HG02981 (cell line): ENCODE measurements at regions not wholly inside any gene's neighbourhood (a gene's known extent, or its start where the extent isn't known, plus 50 kb on each side); places are given as distances from the start of the nearest gene placed in this dataset.

ENCODE experiments used
- ATAC-seq: cut with Tn5 transposase; IDR thresholded peaks from one replicate; pipeline ENCODE4 v1.9.1; 2021; ENCODE audit warnings: mild to moderate bottlenecking, moderate library complexity; ENCODE audit not compliant: unreplicated experiment

DNA sequence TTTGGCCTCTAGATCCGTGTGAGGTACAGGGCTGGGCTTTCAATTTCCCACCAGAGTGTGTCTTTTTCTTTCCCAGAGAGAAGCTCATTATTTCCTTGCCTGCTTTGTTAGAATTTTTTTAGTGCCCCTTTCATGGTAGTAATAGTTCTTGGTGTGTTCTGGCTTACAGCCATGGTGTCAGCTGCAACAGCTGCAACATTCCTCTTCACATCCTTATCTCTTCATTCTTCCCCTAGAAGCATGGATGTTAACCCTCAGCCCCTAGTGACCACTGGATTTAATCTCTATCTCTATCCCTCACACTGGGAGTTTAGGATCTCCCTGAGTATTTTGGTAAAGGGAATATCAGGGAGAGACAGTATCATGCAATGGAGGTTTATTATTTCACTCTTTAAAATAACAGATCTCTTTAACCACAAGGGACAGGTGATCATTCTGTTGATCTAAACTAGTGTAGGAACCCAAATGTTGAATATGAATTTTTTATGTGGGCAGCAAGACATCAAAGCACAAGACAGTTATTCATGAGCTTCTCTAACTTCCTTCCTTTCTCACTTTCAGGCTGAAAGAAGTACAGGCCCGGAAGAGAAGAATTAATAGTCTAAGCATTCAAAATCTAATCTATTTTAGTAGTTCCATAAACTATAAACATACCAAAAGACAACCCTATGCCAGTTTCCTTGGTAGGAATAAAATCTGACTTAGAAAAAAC lies 160.2 kb downstream of the FAM170A start:
- ATAC-seq: no peak

DNA sequence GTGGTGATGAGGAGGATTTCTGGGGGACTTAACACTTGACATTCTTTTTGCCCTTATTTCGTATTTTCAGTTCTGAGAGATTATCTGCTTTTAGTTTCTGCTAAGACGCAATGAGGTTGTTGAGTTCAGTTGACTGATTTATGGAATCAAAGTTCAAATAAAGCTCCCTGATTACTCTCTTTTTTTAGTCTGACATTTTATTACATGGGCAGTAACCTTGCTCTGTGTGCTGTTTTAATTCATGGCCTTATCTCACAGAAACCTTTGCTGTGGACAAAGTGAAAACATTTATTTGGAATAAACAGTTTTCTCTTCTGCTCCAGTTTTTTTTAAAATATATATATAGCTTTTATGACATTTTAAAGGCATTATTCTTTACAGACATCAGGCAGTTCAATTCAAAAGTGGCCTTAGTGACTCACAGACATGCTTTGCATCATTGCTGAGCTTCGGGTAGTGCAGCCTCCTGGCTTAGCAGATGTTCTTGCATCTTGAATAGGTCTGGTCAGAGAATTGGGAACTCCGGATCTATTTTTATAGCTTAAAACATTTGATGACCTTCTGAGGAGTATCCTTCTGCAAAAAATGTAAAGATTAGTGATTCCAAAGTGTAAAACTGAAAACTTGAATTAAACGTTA lies 162.9 kb downstream of the FAM170A start:
- ATAC-seq: no peak

- no peak for ATAC-seq
Observed at GRCh38 chr5:119795768-119796167, 166.4 kb downstream of the FAM170A start.

DNA sequence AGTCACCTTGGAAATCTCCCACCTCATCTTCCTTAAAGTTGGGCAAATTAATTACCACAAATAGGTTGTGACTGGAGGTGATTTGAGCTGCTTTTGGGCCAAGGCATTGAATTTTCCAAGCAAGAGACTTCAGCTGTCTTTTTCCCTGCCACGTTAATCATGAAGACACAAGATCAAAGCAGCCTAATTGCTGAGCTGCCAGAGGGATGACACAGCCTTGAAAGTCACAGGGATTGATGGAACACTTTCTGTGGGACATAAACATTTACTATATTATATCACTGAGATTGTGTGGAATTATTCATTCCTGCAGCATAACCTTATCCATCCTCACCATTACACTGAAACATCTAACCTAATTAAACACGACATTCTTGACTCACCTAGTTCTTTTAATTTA lies 172.2 kb downstream of the FAM170A start:
- no peak for ATAC-seq

DNA sequence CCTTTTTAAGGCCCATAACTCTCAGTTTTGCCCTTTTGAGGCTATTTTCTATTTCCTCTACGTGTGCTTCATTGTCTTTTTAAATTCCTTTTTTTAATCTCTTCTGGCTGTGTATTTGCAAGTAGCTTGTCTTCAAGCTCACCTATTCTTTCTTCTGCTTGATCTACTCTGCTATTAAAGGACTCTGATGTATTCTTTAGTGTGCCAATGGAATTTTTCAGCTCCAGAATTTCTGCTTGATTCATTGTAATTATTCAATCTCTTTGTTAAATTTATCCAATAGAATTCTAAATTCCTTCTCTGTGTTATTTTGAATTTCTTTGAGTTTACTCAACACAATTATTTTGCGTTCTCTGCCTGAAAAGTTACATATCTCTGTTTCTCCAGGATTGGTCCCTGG lies 178.7 kb downstream of the FAM170A start:
- no peak for ATAC-seq

DNA sequence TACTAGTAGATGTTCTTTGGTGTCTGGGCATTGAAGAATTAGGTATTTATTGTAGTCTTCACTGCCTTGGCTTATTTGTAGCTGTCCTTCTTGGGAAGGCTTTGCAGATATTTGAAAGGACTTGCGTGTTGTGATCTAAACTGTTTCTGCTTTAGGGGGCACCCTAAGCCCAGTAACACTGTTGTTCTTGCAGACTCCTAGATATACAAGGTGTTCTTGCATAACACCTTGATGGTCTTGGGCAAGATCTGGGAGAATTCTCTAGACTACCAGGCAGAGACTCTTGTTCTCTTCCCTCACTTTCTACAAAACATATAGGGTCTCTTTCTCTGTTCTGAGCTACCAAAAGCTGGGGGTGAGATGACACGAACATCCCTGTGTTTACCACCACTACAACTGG lies 179.1 kb downstream of the FAM170A start:
- no peak for ATAC-seq

DNA sequence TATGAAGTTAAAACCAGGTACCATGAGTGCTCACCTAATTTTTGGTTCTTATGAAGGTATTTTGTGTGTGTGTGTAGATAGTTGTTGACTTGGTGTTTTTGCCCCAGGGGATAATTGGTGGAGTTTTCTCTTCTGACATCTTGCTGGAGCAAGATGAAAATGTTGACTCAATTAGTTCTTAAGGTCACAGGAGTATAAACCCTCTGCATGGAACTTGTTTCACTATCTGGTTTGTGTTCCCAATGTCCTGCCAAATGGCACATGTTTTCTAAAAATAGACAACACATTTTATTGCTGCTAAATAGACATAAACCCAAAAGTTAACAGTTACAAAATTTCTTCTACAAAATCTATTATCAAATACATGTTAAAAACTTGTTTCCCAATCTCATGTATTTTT lies 180.9 kb downstream of the FAM170A start:
- no peak for ATAC-seq

- no peak for ATAC-seq
Observed at GRCh38 chr5:119811458-119811857, 182.1 kb downstream of the FAM170A start.

DNA sequence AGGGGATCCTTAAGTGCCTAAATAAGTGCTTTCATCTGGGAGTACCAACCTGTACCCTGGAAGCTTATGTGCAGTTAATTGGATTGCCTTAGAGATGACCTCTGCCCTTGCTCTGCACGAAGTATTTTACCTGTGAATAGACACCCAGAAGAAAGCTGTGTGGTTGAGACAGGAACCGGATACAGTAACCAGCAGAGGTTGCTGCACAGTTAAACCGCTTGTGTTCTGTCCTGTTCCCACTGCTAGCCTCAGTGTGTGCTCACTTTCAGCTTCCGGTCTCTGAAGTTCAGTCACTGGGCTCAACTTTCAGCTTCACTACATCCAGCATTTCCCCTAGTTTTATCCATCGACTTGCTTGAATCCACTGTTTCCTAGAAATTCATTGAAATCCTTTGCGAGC lies 185.3 kb downstream of the FAM170A start:
- no peak for ATAC-seq

GRCh38 chr5:119816055-119816454 lies 186.7 kb downstream of the FAM170A start:
- no peak for ATAC-seq

DNA sequence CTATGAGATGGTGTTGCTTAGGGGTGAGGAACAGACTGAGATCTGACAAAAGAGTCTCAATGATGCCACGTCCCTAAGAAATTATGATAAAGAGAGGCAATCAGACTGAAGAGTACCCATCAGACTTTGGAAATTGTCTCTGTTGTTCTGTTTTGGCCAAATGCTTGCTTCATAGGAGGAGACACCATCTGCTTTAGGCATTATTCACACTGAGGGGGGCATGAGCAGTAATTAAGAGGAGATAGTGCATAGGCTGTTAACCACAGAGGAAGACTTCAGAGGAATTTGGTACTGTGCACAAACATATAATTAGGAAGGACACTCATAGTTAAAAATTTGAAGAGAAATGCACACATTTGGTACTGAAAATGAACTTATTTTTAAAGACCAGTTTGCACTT lies 190.7 kb downstream of the FAM170A start:
- no peak for ATAC-seq

DNA sequence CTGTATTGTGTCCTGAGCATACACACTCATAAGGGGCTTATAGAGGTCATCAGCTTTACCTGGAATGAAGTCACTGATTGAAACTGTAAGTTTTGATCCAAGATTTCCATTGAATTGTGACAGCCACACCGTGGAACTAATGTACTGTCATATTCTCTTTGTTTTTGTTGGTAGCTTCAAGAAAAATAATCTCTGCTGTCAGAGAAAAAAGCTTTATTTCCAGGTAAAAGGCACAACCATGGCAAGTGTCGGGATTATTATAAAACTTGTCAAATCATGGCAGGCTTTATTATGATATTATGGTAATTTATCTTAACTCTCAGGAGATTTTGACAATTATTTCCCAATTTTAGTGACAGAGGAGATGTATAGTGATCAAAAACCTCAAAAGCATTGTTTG lies 191.2 kb downstream of the FAM170A start:
- ATAC-seq: no peak

- ATAC-seq: no peak
Observed at GRCh38 chr5:119828541-119828940, 199.2 kb downstream of the FAM170A start.

DNA sequence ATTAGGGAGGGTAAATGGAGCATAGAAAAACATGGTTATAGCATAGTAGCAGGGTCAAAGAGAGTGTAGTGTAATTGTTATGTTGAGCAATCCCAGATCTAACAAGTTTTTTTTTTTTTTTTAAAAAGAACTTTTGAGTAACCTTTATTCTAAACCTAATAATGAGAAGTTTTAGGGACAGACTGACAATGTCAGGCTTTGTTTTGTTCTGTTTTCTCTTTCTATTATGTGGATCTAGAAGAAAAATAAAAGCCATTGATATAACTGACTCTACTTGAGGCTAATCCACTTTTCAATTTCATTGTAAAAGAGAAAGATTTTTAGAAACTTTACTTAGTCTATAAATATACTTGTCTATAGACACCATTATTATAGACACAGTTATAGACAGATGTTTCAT lies 200.0 kb downstream of the FAM170A start:
- ATAC-seq: no peak

- no peak for ATAC-seq
Observed at GRCh38 chr5:119833176-119833575, 203.8 kb downstream of the FAM170A start.

GRCh38 chr5:119840175-119840574 lies 210.8 kb downstream of the FAM170A start:
- no peak for ATAC-seq

DNA sequence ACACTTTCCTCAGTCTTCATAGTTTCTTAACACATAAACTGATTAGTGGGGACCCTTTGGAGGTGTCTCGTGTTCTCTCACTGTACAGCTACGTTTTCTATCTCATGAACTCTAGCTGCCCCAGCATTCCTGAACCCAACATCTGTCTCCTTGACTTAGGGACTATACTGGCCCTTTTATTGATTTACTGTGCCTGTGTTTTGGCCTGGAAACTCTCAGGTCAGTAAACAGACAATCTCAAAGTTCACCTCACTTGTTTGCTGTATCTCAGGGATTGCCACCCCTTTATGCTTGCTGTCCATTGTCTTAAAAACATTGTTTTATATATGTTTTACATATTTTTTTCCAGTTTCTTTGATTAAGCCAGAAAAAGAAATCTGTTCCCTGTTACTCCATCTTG lies 222.8 kb downstream of the FAM170A start:
- no peak for ATAC-seq

- no peak for ATAC-seq
Observed at GRCh38 chr5:119860463-119860862, 231.1 kb downstream of the FAM170A start.

- ATAC-seq: no peak
Observed at GRCh38 chr5:119862619-119863018, 233.3 kb downstream of the FAM170A start.

DNA sequence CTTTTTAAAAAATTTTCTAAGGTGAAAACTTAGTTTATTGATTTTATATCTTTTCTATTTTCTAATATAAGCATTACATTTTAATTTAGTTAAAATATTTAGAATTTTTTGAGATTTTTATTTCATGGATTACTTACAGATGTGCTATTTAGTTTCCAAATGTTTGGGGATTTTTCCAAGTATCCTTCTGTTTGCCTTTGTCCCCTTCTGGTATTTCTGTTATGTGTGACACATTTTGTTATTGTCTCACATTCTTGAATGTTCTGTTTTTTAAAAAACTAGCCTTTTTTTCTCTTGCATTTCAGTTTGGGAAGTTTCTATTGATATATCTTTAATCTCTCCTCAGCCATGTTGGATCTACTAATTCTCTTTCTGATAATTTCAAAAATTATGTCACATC lies 234.9 kb downstream of the FAM170A start:
- no peak for ATAC-seq

GRCh38 chr5:119873611-119874010 lies 244.3 kb downstream of the FAM170A start:
- no peak for ATAC-seq

GRCh38 chr5:119876522-119876921 lies 247.2 kb downstream of the FAM170A start:
- no peak for ATAC-seq

DNA sequence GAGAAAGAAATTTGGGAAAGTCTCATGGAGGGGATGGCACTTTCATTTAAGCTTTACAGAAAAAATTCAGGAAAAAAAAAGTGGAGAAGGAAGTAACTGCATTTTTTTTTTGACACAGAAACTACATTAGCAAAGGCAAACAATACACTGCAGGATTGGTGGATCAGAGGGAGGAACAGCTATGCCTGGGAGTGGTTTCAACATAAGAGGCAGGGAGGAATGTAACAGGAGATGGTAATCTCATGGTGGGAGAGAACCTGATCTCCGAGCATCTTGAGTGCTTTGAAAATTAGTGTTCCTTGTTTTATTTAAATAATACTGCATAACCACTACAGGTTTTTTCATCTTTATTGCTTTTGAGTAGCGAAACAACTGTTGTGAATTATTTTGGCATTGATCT lies 249.4 kb downstream of the FAM170A start:
- no peak for ATAC-seq
